ENCODE measurements at regions not wholly inside any gene's neighbourhood (a gene's known extent, or its start where the extent isn't known, plus 50 kb on each side); places are given as distances from the start of the nearest gene placed in this dataset.

DNA sequence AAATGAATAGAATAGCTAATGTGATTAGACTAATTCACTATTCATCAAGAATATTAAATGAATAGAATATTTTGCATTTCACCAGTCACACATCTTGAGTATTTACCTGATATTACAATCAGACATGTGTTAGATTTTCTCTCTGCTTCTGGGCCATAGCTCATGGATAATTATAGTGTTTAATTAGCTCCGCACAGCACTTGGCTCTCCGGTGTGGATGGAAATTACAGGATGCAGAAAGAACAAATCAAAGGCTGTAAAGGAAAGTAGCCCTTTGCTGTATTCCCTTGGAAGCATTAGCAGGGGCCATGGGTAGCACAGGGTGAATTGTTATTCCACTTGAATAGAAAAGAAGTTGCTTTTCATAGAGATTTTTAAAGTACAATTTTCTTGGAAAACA lies 320.3 kb upstream of the SORL1-AS1 start:
- TF ChIP-seq, protein P1, sequence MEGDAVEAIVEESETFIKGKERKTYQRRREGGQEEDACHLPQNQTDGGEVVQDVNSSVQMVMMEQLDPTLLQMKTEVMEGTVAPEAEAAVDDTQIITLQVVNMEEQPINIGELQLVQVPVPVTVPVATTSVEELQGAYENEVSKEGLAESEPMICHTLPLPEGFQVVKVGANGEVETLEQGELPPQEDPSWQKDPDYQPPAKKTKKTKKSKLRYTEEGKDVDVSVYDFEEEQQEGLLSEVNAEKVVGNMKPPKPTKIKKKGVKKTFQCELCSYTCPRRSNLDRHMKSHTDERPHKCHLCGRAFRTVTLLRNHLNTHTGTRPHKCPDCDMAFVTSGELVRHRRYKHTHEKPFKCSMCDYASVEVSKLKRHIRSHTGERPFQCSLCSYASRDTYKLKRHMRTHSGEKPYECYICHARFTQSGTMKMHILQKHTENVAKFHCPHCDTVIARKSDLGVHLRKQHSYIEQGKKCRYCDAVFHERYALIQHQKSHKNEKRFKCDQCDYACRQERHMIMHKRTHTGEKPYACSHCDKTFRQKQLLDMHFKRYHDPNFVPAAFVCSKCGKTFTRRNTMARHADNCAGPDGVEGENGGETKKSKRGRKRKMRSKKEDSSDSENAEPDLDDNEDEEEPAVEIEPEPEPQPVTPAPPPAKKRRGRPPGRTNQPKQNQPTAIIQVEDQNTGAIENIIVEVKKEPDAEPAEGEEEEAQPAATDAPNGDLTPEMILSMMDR (IDR thresholded peaks at IDR 0.05) = no peak
- no peak for TF ChIP-seq POLR2A (IDR thresholded peaks at IDR 0.05)
